Left kidney (tissue), 1 donor: ENCODE measurements at regions not wholly inside any gene's neighbourhood (a gene's known extent, or its start where the extent isn't known, plus 50 kb on each side); places are given as distances from the start of the nearest gene placed in this dataset.

Experiments
- DNase-seq: peaks from one replicate; pipeline ENCODE4 v3.0.0-alpha.2; 2013

DNA sequence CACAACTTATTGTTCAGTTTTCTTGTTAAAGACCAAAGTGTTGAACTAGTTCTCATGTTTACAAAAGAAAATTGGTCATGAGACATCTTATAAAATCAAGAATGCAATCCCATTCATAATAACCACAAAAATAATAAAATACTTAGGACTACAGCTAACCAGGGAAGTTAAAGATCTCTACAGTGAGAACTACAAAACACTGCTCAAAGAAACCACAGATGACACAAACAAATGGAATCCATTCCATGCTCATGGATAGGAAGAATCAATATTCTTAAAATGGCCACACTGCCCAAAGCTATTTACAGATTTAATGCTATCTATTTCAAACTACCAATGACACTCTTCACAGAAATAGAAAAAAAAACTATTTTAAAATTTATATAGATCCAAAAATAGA, 1354.8 kb upstream of the CDH2 start:
- no peak for DNase-seq

DNA sequence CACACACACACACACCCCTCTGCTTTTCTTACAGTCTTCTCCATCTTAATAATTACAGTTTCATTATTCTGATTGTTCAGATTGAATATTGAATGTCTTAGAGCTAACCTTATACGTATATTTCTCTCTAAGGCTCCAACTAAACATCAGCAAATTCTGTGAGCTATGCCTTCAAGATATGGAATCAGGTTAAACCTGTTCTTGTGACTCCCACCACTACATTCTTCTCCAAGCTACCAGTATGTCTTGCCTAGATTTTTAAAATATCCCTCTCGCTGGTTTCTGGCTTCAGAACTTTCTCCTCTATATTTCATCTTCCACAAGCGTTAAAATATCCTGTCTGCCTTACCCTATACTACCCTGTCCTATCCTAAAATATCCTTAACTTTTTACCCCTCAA, 1346.4 kb upstream of the CDH2 start:
- DNase-seq: no peak

DNA sequence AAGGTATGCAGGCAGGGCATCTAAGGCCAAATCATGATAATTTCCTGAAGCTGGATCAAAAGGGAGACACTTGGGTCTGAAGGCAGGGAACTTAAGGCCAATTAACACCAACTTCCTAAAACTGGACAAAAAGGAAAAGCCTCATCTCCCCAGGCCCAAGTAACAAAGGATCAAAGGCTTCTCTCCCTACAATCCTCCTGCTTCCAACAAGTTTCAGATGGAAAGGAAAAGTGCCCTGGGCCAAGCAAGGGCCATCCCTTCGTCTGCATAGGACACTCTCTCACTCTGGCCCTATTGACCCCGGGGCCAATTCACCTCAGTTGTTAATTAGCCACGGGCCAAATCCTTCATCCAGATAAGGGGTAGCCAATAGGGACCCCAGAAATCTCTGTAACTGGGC, 1335.8 kb upstream of the CDH2 start:
- DNase-seq: no peak

- DNase-seq: no peak
These were observed 1335.3 kb upstream of the CDH2 start for GRCh38 chr18:29512203-29512602.

GRCh38 chr18:29501952-29502351, 1325.0 kb upstream of the CDH2 start:
- no peak for DNase-seq

- no peak for DNase-seq
These were observed 1319.3 kb upstream of the CDH2 start for GRCh38 chr18:29496152-29496680.

DNA sequence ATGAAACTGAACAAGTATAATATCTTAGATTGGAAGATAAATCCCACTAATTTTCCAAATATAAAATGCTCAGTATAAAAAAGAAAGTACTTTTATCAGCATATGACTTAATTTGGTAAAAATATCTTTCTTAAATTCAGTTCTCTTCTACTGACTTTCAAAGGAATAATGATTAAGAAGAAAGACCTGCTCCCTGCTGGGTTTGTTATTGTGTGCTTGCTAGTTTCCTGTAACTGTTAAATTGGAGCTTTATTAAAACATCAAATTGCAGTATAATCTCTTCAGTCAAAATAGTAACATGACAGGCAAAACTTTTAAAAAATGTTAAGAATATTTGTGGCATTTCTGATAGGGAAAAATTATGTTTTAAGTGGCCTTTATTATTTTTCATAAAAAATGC, 1317.4 kb upstream of the CDH2 start:
- no peak for DNase-seq

DNA sequence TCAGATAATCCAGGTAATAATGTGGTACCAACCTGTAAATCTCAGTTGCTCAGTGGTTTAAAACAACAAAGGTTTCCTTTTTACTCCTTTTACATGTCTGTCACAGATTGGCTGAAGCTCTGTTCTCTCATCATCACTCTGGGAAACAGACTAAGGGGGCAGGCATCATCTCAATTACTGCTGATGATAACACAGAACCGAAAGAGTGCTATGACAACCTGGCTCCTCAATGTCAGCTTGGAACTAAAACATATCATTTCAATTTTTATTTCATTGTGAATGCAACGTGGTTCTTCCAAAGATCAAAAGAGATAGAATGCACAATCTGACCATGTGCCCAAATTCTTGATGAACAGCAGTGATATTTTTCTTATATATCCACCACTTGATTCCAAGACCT, 1315.0 kb upstream of the CDH2 start:
- no peak for DNase-seq

DNA sequence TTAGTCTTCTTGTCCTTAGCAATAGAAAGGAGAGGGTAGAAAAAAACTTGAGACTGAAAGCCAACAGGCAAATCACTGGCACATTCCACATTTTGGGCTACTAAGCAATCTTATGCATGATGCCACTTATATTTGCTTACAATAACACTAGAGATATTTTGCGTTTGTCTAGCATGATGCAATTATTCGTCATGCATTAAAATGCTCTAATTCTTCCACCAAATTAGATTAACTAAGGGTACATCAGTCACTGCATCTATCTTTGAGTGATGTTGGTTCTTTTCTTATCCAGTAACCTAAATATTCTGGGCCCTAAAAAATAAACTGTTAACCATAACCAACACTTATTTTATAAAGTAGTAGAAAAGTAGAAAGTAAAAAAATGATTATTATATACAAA, 1311.7 kb upstream of the CDH2 start:
- no peak for DNase-seq

- DNase-seq: no peak
These were observed 1288.6 kb upstream of the CDH2 start for GRCh38 chr18:29465526-29465925.

DNA sequence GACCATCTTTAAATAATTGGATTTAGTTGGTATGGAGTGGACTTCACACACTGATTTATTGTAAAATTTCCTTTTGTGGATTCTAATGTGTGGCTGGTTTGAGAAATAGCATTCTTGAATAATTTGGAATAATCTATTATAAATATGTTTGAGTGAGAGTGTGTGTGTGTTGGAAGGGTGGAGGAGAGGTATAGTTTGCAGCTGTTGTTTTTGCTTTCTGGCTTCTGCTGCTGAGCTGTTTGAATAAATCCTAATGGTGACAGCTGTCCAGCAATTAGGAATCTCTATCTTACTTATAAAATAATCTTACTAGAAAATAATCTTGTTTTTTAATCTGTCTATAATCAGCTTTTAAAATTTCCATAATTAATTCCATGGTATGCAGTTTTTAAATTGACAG, 1283.0 kb upstream of the CDH2 start:
- no peak for DNase-seq

DNA sequence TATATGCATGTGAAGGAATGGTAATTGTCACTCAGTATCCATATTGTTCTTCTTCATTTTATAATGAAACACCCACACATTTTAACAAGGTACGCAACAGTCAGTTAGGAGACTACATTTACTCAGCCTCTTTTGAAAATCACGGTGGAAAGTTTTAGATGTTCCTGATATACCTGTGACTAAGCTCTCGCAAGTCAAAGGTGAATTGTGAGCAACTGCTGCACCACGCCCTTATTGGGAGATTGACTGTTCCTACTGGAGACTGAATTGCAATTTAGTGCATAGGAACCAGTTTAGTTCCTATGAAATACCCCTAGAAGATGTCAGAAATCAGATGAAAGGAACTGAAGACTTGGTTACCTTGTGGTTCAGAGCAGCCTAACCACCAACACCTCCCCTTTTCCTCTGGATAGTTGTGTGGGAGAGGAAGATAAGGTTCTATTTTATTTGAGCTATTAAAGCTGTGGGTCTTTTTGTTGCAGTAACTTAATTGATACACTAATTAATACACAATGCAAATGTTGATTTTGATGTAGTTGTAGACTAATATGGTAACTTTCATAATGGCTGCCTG, 1280.5 kb upstream of the CDH2 start:
- no peak for DNase-seq

GRCh38 chr18:29449424-29449823, 1272.5 kb upstream of the CDH2 start:
- DNase-seq: peak; percentile 1

- no peak for DNase-seq
These were observed 1262.5 kb upstream of the CDH2 start for GRCh38 chr18:29439398-29439797.

DNA sequence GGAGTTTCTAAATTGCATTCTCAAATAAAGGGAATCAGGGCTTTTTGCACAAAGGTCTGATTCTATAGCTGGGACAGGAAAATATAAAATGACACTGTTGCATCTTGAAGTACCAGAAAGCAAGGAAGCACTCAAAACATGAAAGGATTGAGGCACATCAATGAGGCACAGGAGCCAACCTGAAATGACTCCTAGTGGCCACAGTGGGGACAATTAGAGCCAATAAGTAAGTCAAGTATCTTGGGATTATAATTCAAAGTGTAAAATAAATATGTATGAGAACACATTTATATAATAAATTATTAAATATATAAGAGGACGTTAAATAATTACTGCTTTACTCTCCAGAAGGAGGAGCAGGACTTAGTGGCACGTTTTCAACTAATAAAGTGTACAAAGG, 1259.5 kb upstream of the CDH2 start:
- DNase-seq: no peak

DNA sequence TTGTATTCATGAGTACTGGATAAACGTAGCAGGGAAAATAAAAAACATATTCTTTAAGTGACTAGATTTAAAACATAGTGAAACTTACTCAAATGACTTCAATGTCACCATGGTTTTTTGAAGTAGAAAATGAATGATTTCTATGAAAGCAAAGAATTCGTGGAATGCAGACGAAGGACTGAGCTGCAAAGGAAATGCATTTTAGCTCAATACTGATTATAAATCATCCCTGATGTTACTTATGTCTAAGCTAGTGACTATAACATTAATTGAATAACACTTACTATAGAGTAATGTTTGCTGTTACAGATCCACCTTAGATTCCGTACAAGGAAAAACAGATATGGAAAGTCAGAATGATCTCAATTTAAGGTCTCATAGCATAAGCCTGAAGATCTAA, 1257.7 kb upstream of the CDH2 start:
- DNase-seq: no peak

GRCh38 chr18:29430416-29430815, 1253.5 kb upstream of the CDH2 start:
- no peak for DNase-seq

DNA sequence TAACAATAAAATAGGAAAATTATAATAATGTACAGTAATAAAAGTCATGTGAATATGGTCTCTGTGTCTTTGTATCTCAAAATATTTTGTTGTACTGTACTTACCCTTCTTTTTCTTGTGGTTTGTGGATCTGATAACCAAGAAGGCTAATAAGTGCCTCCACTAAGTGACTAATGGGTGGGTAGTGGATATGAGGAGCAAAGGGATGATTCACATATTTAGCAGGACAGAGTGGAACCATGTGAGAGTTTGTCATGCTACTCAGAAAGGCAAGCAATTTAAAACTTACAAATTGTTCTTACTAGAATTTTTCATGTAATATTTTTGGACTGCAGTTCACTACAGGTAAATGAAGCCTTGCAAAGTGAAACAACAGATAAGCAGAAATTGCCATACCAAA, 1241.2 kb upstream of the CDH2 start:
- DNase-seq: no peak

- DNase-seq: no peak
These were observed 1230.1 kb upstream of the CDH2 start for GRCh38 chr18:29406996-29407395.

GRCh38 chr18:29397536-29397935, 1220.6 kb upstream of the CDH2 start:
- no peak for DNase-seq

GRCh38 chr18:29383311-29384273, 1206.7 kb upstream of the CDH2 start:
- no peak for DNase-seq

- no peak for DNase-seq
These were observed 1201.8 kb upstream of the CDH2 start for GRCh38 chr18:29378651-29379136.

- no peak for DNase-seq
These were observed 1200.4 kb upstream of the CDH2 start for GRCh38 chr18:29377346-29377745.
